HG03175 (cell line): ENCODE measurements at regions not wholly inside any gene's neighbourhood (a gene's known extent, or its start where the extent isn't known, plus 50 kb on each side); places are given as distances from the start of the nearest gene placed in this dataset.

ENCODE experiments used
- ATAC-seq: cut with Tn5 transposase; IDR thresholded peaks from one replicate; pipeline ENCODE4 v1.9.1; 2021; ENCODE audit warnings: mild to moderate bottlenecking, moderate library complexity; ENCODE audit not compliant: unreplicated experiment

GRCh38 chr7:46026741-46027140 is 105.7 kb upstream of the IGFBP3 start:
- no peak for ATAC-seq

- ATAC-seq: no peak
Measured at GRCh38 chr7:46024263-46024916, 103.3 kb upstream of the IGFBP3 start.

- no peak for ATAC-seq
Measured at GRCh38 chr7:46022397-46022796, 101.3 kb upstream of the IGFBP3 start.

DNA sequence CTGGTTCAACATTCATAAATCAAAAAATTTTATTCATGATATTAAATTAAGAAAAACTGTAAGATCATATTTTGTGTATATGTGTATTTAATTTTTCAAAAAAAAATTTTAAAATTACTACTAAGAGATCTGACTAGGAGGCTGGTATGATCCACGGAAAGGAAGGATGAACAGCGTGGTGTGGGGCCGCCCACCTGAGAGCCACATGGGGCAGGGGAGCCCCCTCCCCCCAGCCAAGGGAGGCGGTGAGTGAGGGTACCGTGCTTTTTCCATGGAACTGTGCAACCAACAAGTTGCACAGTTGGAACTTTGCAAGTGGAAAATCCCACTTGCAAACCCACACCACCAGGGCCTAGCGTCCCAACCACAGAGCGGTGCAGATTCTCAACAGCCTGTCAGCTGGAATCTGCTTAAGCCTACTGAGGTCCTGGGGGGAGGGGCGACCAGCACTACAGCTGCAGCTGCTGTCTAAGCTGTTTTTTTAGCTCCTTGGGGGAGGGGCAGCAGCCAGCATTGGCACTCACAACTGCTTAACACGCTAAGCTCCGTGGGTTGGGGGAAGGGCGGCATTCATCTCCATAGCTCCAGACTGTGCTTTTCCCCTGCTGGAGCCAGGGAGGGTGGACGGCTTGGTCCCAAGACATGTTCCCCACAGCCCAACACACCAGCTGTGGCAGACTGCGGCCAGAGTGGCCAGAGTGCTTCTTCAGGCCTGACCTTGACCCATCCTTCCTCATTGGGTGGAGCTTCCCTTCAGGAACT is 94.2 kb upstream of the IGFBP3 start:
- no peak for ATAC-seq

DNA sequence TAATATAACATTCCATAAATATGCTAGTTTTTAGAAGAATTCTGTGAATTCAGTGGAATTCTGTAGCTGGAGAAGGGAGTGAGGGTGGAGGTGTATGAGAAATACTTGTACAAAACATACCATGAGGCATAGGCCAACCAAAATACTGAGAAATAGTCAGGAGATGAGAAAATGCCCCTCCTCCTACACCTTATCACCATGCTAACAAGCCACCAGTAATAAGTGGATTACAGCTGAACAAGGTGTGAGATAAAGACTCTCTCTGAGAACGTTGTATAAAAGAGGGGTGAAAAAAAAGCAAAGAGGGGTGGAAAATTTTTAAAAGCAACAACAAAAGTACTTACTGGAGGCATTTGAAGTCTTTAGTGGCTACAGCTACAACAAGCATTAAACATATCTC is 90.4 kb upstream of the IGFBP3 start:
- ATAC-seq: no peak

- no peak for ATAC-seq
Measured at GRCh38 chr7:46011059-46011458, 90.0 kb upstream of the IGFBP3 start.

- no peak for ATAC-seq
Measured at GRCh38 chr7:46009211-46009610, 88.1 kb upstream of the IGFBP3 start.

DNA sequence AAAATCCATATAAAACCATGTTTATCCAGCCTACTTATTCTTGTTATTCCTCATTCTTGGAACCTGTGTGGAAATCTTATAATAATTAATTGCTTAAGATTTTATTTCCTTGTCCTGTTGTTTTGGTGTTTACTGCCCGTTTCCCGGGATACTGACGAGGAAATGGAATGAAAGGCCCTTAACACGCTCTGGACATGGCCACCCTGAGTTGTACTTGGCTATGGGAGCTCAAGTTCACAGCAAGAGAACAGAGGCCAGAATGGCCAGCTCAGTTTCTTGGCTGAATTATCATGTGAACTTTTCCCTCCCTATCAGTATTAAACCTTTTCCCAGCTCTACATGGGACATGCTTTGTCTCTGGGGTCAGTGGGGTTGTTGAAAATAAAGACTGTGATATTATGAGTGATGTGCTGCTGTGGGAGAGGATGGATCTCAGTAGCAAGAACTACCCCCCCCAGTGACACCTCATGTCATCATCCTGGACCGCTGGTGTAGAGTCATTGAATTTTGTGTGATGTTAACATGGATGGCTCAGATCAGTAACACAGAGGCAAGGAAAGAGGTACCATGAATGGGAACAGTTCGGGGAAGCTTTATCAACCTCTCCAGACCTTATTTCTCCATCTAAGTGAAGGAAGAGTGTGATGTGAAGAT is 87.0 kb upstream of the IGFBP3 start:
- ATAC-seq: no peak

- no peak for ATAC-seq
Measured at GRCh38 chr7:46007194-46007593, 86.1 kb upstream of the IGFBP3 start.

DNA sequence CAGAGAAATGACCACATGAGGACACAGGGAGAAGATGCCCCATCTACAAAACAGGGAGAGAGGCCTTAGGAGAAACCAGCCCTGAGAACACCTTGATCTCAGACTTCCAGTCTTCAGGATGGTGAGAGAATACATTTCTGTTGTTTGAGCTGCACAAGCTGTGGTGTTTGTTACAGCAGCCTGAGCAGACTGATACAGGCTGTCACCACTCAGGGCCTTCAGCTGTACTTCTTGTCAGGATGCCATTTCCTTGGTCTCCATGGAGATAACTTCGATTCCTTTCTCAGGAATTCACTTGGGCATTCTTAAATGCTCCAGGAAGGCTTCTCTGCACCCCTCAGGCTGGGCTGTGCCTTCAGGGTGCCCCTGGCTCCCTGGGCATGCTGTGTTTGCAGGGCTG is 85.7 kb upstream of the IGFBP3 start:
- no peak for ATAC-seq

DNA sequence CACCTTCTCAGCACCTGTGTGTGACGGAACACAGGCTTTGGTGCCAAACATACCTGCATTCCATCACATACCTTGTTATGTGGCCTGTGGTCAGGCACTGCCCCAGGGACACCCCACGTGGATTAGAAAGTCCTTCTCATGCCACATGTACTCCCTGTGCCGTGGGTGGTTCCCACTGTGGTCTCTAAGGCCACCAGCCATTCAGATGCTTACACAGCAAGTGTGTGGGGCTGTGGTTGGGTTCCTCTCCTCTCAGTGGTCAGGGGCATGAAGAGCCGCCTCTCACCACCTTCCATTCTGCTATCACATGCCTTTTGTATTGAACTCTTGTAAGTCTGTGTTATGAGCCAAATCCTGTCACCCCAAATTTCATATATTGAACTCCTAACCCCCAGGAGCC is 85.1 kb upstream of the IGFBP3 start:
- ATAC-seq: no peak

GRCh38 chr7:46004965-46005364 is 83.9 kb upstream of the IGFBP3 start:
- no peak for ATAC-seq

GRCh38 chr7:46003896-46004875 is 83.1 kb upstream of the IGFBP3 start:
- ATAC-seq: no peak

DNA sequence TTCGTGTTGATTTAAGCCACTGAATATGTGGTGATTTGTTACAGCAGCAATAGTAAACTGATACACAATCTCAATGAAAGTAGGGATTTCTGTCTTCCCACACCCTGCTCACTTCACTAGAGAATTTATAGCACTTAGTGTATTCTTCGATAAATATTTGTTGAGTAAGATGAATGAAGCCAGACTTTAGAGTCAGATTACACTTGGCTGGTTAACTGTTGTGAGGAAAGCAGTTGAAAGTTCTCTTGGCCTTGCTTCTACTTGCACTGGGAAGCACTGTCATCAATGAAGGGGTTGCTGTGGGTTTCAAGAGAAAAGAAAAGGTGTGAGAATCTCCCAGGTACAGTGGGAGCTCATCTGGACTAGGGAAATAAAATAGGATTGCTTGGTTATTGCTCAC is 82.1 kb upstream of the IGFBP3 start:
- no peak for ATAC-seq

DNA sequence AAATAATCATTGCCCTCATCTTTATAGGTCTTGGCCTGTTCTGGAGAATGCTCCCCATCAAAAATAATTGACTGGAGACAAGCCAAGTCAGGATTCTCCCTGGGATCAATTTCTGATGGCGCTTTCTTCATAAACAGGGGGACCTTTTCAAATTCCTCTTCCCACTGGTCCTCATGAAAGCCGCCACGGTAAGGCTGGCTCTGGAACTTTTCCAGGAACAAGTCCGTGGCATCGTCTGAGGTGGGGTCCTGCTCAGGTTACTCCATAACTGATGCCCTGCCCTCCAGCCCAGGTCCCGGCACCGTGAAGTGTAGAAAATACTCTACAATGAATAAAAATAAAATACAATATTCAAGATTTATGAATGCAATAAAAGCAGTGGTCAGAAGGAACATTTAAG is 79.4 kb upstream of the IGFBP3 start:
- no peak for ATAC-seq

DNA sequence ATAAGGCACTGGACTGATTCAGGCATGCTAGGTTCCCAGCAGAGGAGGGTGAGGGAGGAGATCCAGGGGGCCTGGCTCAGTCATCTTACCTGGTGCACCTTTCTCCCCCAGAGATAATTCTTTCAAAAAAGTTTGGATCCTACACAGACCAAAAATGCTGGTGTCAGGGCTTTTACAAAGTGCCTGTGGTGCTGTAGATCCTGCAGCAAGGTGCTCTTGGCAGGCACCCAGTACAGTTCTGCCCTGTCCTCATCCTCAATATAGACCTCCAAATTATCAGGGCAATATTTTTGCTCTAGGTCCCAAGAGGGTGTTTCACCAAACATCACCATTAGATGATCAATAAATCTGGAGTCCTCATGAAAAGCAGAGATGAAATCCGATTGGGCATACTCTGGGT is 78.5 kb upstream of the IGFBP3 start:
- ATAC-seq: no peak

GRCh38 chr7:45998506-45998905 is 77.4 kb upstream of the IGFBP3 start:
- ATAC-seq: no peak

DNA sequence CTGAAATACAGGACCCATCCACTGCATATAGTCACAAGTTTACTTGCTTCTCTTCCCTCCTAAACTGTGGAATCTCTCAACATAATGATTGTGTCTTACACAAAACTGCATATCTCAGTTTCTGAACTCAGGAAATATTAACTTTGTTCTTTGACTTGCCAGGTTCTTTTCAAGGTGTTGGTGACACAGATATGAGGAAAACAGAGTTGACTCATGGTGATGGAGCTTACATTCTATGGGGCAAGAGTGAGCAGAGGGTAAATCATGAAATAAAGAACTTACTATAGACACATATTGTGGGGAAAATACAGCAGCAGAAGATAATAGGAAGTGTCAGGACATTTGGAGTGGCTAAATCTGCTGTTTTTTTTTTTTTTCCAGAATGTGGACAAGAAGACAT is 72.5 kb upstream of the IGFBP3 start:
- ATAC-seq: no peak

DNA sequence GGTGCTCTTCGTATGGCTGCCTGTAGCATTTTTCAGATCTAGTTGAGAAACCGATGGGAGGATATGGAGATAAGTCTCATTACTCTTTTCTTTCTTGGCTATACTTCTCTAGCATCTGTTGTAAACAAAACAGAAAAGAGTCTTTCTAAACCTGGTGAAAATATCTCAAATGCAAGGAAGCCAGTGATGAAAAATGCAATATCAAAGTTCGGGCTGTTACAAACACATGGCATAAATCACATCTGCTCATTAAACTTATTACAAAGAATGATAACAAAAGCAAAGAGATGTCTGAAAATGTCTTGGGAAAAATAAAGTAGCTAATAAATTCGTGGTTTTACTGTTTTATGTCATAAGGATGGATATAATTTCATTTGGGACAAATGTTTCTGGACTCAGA is 71.8 kb upstream of the IGFBP3 start:
- no peak for ATAC-seq

DNA sequence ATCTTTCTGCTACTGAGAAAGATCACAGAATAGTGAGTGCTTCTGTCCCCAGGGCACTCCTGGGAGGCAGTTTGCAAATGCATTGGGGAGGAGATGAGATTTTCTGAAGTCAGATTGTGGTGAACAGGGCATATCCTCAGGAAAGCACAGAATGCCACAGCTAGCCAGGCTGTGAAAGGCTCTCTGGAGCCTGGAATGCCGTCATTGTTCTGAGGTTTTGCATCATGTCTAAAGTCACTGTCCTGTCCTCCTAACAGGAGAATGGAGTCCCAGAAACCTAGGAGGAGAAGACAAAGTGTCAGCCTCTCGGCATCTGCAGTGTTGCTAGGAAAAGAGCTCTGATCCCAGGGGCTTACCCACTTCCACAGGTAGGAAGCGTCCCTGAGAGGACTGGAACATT is 69.2 kb upstream of the IGFBP3 start:
- ATAC-seq: no peak

DNA sequence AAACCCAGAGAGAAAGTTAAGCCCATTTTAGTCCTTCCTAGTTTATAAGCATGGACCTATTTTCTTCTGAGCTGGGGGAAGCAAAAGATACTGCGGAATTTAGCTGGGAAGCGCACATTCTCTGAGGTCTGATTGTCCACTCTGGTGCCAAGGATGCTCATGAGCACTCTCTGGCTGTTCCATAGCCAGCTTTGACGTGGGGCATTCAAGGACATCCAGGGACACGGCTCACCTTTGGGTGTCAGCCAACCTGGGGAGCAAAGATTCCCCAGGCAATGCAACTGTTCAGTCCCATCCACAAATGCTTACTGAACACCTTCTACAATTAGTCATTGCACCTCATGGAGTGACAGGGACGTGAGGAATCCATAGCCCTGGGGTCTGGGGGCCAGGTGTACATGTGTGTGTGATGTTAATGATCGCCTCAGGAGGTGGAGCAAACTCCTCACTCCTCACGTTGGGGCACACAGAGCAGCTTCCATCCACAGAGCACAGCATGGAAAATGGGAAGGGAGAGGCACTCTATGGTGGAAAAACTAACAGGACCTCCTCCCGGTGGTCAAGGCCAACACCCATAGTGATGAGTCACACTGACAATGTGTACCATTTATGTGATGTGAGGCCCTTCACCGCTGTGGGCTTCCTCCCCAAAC is 67.5 kb upstream of the IGFBP3 start:
- no peak for ATAC-seq
